ENCODE measurements at regions not wholly inside any gene's neighbourhood (a gene's known extent, or its start where the extent isn't known, plus 50 kb on each side); places are given as distances from the start of the nearest gene placed in this dataset.

GRCh38 chr7:27367933-27368549 lies 125.4 kb downstream of the EVX1 start:
- TF ChIP-seq CTCF (IDR thresholded peaks at IDR 0.05) (no peak), EZH2phosphoT487 (IDR thresholded peaks at IDR 0.05) (no peak)

Measured in neural progenitor cell (in vitro differentiated cells).